Activated naive CD8-positive, alpha-beta T cell treated with anti-CD3 and anti-CD28 coated beads for 36 hours (primary cell): ENCODE measurements at regions not wholly inside any gene's neighbourhood (a gene's known extent, or its start where the extent isn't known, plus 50 kb on each side); places are given as distances from the start of the nearest gene placed in this dataset.

Experiments
- DNase-seq: peaks from one replicate; pipeline ENCODE4 v3.0.0; 2021
- H3K27ac Mint-ChIP-seq: one replicate; pipeline ENCODE4 v1.8.0; 2022; ENCODE audit warnings: mild to moderate bottlenecking, moderate library complexity, mixed read lengths
- H3K27me3 Mint-ChIP-seq: one replicate; pipeline ENCODE4 v1.8.0; 2022; ENCODE audit warnings: mild to moderate bottlenecking, mixed read lengths
- H3K36me3 Mint-ChIP-seq: one replicate; pipeline ENCODE4 v1.8.0; 2021; ENCODE audit warnings: mild to moderate bottlenecking, mixed read lengths
- H3K4me1 Mint-ChIP-seq: one replicate; pipeline ENCODE4 v1.8.0; 2021; ENCODE audit warnings: mixed read lengths
- H3K4me3 Mint-ChIP-seq: one replicate; pipeline ENCODE4 v1.8.0; 2022; ENCODE audit warnings: mild to moderate bottlenecking, moderate library complexity, mixed read lengths
- H3K9me3 Mint-ChIP-seq: one replicate; pipeline ENCODE4 v1.8.0; 2022; ENCODE audit warnings: mixed read lengths

- no peak for DNase-seq
- no peaks in the 10 kb centered on the region for H3K36me3 Mint-ChIP-seq
- H3K4me1 Mint-ChIP-seq = peaks cover 11% of the 10 kb centered on the region
- no peaks in the 10 kb centered on the region for H3K9me3 Mint-ChIP-seq
- H3K27ac Mint-ChIP-seq = no peak overlapping the region
- no peak overlapping the region for H3K4me3 Mint-ChIP-seq
- peaks cover 31% of the 10 kb centered on the region for H3K27me3 Mint-ChIP-seq
Observed at GRCh38 chr18:59967878-59968277, 68.1 kb downstream of the PMAIP1 start.

DNA sequence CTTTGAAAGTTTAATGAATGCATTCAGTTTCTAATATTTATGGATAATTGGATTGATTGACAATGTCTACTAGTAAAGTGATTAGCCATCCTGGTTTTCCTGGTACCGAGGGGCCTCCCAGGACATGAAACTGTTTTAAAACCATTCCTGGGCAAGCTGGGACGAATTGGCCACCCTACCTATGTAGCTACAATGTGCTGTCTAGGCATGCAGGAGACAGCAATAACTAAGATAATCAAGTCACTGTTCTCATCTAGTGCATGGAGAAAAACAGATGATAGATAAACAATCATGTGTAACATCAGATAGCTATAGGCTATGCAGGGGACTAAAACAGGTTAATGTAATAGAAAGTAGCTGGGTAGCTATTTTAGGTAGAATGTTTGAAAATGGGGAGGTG is 67.1 kb downstream of the PMAIP1 start:
- H3K4me1 Mint-ChIP-seq = peaks cover 11% of the 10 kb centered on the region
- peaks cover 32% of the 10 kb centered on the region for H3K27me3 Mint-ChIP-seq
- no peak for DNase-seq
- H3K4me3 Mint-ChIP-seq = no peak overlapping the region
- no peak overlapping the region for H3K27ac Mint-ChIP-seq
- H3K9me3 Mint-ChIP-seq = no peaks in the 10 kb centered on the region
- H3K36me3 Mint-ChIP-seq = no peaks in the 10 kb centered on the region

GRCh38 chr18:59963229-59963628 is 63.4 kb downstream of the PMAIP1 start:
- Mint-ChIP-seq H3K9me3 (no peaks in the 10 kb centered on the region), H3K36me3 (no peaks in the 10 kb centered on the region), H3K4me1 (no peaks in the 10 kb centered on the region), H3K27ac (no peak overlapping the region), H3K27me3 (peaks cover 22% of the 10 kb centered on the region), H3K4me3 (no peak overlapping the region)
- no peak for DNase-seq

- H3K4me1 Mint-ChIP-seq = peaks cover 3% of the 10 kb centered on the region
- H3K27ac Mint-ChIP-seq = no peak overlapping the region
- H3K4me3 Mint-ChIP-seq = no peak overlapping the region
- DNase-seq = no peak
- H3K36me3 Mint-ChIP-seq = no peaks in the 10 kb centered on the region
- H3K9me3 Mint-ChIP-seq = no peaks in the 10 kb centered on the region
- peaks cover 22% of the 10 kb centered on the region for H3K27me3 Mint-ChIP-seq
Observed at GRCh38 chr18:59961070-59961469, 61.3 kb downstream of the PMAIP1 start.

GRCh38 chr18:59960272-59960671 is 60.5 kb downstream of the PMAIP1 start:
- Mint-ChIP-seq H3K27me3 (peaks cover 20% of the 10 kb centered on the region), H3K4me3 (no peak overlapping the region), H3K36me3 (no peaks in the 10 kb centered on the region), H3K4me1 (peaks cover 3% of the 10 kb centered on the region), H3K27ac (no peak overlapping the region), H3K9me3 (no peaks in the 10 kb centered on the region)
- no peak for DNase-seq

DNA sequence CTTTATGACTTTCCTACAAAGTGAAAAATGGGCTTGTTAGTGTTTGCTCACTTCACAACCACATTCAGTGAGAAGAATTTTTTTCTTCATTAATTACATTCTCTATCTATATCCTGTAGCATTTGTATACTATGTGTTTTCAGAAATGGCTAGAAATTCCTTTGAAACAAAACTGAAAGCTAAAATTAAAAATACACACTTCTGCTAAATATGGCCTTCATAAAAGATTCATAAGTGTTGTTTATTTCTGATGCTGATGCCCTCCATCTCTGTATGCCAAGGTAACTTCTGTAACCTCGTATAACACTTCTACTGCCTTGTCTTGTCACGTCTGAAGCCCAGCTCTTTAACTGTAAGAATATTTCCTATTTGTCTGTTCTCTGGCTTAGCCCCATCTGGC is 59.8 kb downstream of the PMAIP1 start:
- peaks cover 5% of the 10 kb centered on the region for H3K4me1 Mint-ChIP-seq
- H3K36me3 Mint-ChIP-seq = no peaks in the 10 kb centered on the region

DNA sequence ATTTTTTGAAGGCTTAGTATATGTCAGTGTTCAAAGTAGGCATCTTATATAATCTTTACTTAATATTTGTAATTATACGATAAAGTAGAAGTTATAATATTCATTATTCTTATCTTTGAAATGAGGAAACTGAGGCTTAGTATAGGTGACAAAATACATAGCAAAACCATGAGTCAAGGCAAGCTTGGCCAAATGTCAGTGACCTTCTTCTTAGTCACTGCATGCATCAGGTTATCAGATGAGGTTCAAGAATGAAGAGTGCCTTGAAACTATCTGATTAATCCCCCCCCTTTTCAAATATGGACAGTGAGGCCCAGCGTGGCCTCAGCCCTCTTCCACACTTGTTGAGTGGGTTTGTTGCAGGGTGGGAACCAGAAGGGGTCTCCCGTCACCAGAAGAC is 59.3 kb downstream of the PMAIP1 start:
- Mint-ChIP-seq H3K27me3 (peaks cover 22% of the 10 kb centered on the region), H3K36me3 (no peaks in the 10 kb centered on the region), H3K27ac (no peak overlapping the region), H3K9me3 (no peaks in the 10 kb centered on the region), H3K4me3 (no peak overlapping the region), H3K4me1 (peaks cover 6% of the 10 kb centered on the region)
- no peak for DNase-seq

More for the DNA sequence above, 59.8 kb downstream of the PMAIP1 start:
- Mint-ChIP-seq H3K4me3 (no peak overlapping the region), H3K27ac (no peak overlapping the region), H3K27me3 (peaks cover 20% of the 10 kb centered on the region), H3K9me3 (no peaks in the 10 kb centered on the region)
- DNase-seq = no peak

DNA sequence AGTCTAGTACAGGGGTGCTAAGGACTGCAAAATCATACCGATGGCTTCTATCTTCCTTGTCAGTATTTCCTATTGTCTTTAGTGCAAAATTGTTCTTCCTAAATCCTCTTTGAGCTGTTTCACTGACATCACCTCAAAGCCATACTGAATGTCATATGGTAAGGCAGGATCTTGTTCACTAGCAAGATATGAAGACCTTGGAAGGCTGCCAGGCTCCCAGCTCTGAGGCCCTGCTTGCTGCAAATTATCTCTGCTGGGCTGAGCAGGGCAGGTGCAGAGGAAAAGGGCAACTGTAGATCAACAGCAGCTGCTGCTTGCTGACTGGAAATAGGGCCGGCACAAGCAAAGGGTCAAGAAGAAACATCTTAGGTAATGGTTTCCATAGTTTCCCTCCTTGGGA is 58.2 kb downstream of the PMAIP1 start:
- H3K4me1 Mint-ChIP-seq = peaks cover 14% of the 10 kb centered on the region
- H3K36me3 Mint-ChIP-seq = no peaks in the 10 kb centered on the region
- H3K9me3 Mint-ChIP-seq = no peaks in the 10 kb centered on the region
- no peak for DNase-seq
- peaks cover 22% of the 10 kb centered on the region for H3K27me3 Mint-ChIP-seq
- H3K4me3 Mint-ChIP-seq = no peak overlapping the region
- H3K27ac Mint-ChIP-seq = no peak overlapping the region

GRCh38 chr18:59954755-59955156 is 55.0 kb downstream of the PMAIP1 start:
- H3K36me3 Mint-ChIP-seq = no peaks in the 10 kb centered on the region
- H3K4me1 Mint-ChIP-seq = peaks cover 26% of the 10 kb centered on the region
- no peak overlapping the region for H3K27ac Mint-ChIP-seq
- H3K4me3 Mint-ChIP-seq = no peak overlapping the region
- H3K9me3 Mint-ChIP-seq = no peaks in the 10 kb centered on the region
- DNase-seq = no peak
- peaks cover 19% of the 10 kb centered on the region for H3K27me3 Mint-ChIP-seq

DNA sequence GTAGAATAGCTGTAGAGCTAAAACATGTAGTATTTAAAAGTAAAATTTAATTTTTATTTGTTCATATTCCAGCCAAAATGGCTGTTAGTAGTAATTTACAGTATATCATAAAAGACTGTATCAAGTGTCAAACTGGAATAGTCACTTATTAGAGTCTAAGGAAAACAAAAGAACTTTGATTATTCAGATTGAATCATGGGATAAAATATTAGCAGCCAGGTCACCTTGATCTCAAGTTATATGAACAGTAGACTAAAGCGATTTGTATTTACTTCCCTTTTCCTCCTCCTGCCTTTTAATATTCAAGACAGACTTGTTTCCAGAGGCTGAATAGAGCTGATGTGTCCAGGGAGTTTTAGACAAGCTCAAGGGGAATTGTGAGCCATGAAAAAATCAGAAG is 54.4 kb downstream of the PMAIP1 start:
- H3K9me3 Mint-ChIP-seq = no peaks in the 10 kb centered on the region
- H3K4me3 Mint-ChIP-seq = no peak overlapping the region
- no peak overlapping the region for H3K27ac Mint-ChIP-seq
- H3K27me3 Mint-ChIP-seq = peaks cover 19% of the 10 kb centered on the region
- H3K4me1 Mint-ChIP-seq = peaks cover 26% of the 10 kb centered on the region
- H3K36me3 Mint-ChIP-seq = no peaks in the 10 kb centered on the region
- no peak for DNase-seq
